Neural cell (in vitro differentiated cells): ENCODE measurements at regions not wholly inside any gene's neighbourhood (a gene's known extent, or its start where the extent isn't known, plus 50 kb on each side); places are given as distances from the start of the nearest gene placed in this dataset.

Source experiments
- CTCF ChIP-seq: fragments of 450-650 bp; IDR thresholded peaks from 2 replicates; pipeline ENCODE4 v1.5.1; 2014; ENCODE audit warnings: antibody characterized with exemption, mild to moderate bottlenecking, moderate library complexity; ENCODE audit not compliant: poor library complexity, severe bottlenecking
- EP300 ChIP-seq: fragments of 450-650 bp; conservative IDR thresholded peaks from 2 replicates; pipeline ENCODE4 v1.6.1; 2014; ENCODE audit warnings: antibody characterized with exemption, mild to moderate bottlenecking, moderate library complexity; ENCODE audit not compliant: poor library complexity, severe bottlenecking
- POLR2AphosphoS5 ChIP-seq: IDR thresholded peaks from 2 replicates; pipeline ENCODE4 v1.6.1; 2012
- RAD21 ChIP-seq: fragments of 450-650 bp; conservative IDR thresholded peaks from 2 replicates; pipeline ENCODE4 v1.6.1; 2014; ENCODE audit warnings: antibody characterized with exemption, mild to moderate bottlenecking, moderate library complexity

GRCh38 chr14:48925184-48925583, 661.0 kb downstream of the RPS29 start:
- TF ChIP-seq CTCF = no peak
- TF ChIP-seq EP300 = no peak
- TF ChIP-seq RAD21 = no peak
- no peak for TF ChIP-seq POLR2AphosphoS5
